HG02571 (cell line): ENCODE measurements at regions not wholly inside any gene's neighbourhood (a gene's known extent, or its start where the extent isn't known, plus 50 kb on each side); places are given as distances from the start of the nearest gene placed in this dataset.
A peak's percentile ranks its signal among the peaks of the same experiment; 100 is the strongest.
"Not testable (repeated sequence)": the region's sequence is repeated elsewhere in the genome, so short reads cannot be mapped to it uniquely, and the experiment has no call there.

Source experiments
- ATAC-seq: cut with Tn5 transposase; IDR thresholded peaks from one replicate; pipeline ENCODE4 v1.9.1; 2021; ENCODE audit warnings: mild to moderate bottlenecking, moderate library complexity; ENCODE audit not compliant: unreplicated experiment

- no peak for ATAC-seq
Observed at GRCh38 chr1:229161740-229162139, 109.2 kb upstream of the RAB4A start.

DNA sequence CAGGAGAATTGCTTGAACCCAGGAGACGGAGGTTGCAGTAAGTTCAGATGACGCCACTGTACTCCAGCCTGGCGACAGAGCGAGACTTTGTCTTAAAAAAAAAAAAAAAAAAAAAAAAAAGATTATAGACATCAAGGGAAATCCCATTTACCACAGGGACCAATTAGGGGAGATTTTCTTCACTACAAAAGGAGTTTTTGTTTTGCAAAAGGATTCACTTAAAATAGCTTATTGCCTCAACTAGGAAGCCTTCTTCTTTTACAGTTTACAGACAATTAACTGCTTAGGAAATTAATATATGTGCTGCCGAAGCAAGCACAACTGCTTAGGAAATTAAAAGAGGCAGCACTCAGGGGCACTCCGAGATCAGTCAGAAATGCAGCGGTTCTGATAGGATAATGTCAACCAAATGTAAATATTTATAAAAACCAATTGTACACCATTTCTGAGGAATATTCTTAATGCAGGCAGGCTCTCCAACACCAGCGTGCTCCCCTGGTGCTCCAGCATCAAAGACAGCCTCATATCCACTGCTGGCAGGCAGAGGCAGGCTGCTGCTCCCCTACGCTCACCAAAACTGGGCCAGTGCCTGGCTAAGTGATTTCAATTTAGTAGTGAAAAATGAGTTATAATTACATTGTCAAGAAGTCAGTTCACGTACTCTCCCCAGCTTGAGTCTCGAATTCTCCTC is 107.9 kb upstream of the RAB4A start:
- no peak for ATAC-seq

GRCh38 chr1:229164348-229164747 is 106.6 kb upstream of the RAB4A start:
- ATAC-seq, result no peak

- no peak for ATAC-seq
Observed at GRCh38 chr1:229164836-229165735, 105.8 kb upstream of the RAB4A start.

GRCh38 chr1:229167318-229167717 is 103.6 kb upstream of the RAB4A start:
- ATAC-seq, result no peak

DNA sequence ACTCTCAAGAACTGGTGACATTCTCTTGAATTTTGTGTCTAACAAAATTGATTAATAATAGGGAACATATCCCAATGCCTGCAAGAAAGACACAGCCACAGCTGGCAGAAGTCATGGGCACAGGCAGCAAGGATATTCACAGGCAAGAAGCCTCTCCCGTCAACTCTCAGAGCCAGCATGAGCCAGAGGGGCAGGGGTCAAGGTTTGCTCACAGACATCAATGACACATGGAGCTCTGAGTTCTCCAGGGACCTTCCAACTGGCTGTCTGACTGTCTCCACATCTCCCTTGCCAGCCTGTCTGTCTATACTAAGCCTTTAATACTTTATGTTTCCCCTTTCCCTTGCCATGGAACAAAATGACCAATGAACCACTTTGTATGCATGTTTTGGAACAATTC is 101.5 kb upstream of the RAB4A start:
- ATAC-seq, result no peak

DNA sequence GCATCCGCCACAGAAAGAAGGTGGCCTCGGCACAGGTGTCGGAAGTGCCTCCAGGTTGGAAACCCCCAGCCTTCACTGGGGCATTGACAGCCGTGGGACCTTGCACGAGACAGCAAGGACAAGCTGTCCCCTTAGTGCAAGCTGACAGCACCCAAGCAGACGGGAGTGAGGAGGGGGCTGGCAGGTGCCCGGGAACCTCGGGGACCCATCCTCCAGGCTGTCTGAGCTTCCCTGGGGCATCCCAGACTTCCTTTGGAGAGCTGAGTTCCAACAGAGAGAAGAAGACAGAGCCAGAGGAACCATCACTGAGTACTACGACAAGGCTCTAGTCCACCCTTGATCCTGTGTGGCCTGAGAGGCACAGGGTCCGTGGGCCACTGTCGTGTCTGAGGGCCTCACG is 100.6 kb upstream of the RAB4A start:
- ATAC-seq, result no peak

DNA sequence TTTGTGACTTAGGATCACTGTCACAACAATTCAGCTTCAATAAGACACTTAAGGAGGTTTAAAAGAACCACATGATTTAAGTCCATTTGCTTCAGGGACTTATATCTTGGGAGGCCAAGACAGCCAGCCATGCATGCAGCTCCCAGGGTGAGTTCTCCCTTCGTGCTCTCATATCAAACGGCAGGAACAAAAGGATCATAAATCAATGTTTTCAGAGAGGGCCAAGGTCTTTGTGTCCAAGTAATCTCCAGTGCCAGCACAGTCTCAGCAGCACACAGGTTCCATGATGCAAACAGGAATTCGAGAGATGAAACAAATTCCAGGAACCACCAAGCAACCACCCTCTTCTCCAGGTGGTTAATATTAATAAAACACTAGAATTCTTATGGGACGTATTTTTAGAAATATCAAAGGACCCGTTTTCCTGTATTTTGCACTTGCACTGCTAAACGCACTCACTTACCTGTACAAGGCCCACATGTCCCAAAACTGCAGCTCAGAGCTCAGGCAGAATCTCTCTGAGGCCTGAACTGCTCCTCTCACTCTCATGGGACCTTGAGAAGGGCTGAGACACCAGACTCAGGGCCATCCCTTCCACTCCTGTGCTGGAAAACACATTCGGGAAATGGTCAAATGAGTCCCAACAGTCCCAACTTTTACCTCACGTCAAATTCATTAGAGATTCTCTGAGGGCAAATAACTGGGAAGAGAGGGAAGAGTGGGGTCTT is 100.0 kb upstream of the RAB4A start:
- no peak for ATAC-seq

- no peak for ATAC-seq
Observed at GRCh38 chr1:229171934-229172333, 99.0 kb upstream of the RAB4A start.

DNA sequence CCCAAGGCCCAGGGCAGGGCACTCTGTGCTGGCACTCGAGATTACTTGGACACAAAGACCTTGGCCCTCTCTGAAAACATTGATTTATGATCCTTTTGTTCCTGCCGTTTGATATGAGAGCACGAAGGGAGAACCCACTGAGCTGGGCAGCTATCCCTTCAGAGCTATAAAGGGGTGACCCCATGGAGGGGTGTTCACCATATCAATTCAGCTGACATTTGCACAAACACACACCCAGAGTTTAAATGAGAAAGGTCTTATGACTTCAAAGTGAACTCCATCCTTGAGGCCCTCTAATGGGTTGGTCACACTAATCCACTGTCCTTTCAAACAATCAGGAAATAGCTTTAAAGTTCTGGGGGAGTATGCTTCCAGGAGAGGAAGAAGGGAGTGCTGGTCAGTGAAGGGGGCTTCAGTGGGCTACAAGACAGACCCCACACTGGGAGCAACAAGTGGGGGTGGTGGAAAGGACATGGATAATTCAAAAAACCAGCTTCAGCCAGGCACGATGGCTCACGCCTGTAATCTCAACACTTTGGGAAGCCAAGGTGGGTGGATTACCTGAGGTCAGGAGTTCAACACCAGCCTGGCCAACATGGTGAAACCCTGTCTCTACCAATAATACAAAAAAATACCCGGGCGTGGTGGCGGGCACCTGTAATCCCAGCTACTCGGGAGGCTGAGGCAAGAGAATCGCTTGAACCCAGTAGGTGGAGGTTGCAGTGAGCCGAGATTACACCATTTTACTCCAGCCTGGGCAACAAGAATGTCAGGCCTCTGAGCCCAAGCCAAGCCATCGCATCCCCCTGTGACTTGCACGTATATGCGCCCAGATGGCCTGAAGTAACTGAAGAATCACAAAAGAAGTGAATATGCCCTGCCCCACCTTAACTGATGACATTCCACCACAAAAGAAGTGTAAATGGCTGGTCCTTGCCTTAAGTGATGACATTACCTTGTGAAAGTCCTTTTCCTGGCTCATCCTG is 97.1 kb upstream of the RAB4A start:
- ATAC-seq, result not testable (repeated sequence)

DNA sequence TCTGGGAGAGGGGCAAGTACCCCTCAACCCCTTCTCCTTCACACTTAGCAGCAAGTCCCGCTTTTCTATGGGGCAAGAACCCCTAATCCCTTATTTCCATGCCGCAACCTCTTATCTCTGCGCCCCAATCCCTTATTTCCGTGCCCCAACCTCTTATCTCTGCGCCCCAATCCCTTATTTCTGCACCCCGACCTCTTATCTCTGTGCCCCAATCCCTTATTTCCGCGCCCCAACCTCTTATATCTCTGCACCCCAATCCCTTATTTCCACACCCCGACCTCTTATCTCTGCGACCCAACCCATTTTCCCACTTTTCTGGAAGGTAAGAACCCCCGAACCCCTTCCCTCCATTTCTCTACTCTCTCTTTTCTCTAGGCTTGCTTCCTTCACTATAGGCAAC is 95.6 kb upstream of the RAB4A start:
- not testable (repeated sequence) for ATAC-seq

GRCh38 chr1:229176457-229176856 is 94.5 kb upstream of the RAB4A start:
- not testable (repeated sequence) for ATAC-seq

GRCh38 chr1:229180161-229180560 is 90.8 kb upstream of the RAB4A start:
- no peak for ATAC-seq

GRCh38 chr1:229181419-229181818 is 89.5 kb upstream of the RAB4A start:
- no peak for ATAC-seq

GRCh38 chr1:229183588-229183987 is 87.3 kb upstream of the RAB4A start:
- no peak for ATAC-seq

DNA sequence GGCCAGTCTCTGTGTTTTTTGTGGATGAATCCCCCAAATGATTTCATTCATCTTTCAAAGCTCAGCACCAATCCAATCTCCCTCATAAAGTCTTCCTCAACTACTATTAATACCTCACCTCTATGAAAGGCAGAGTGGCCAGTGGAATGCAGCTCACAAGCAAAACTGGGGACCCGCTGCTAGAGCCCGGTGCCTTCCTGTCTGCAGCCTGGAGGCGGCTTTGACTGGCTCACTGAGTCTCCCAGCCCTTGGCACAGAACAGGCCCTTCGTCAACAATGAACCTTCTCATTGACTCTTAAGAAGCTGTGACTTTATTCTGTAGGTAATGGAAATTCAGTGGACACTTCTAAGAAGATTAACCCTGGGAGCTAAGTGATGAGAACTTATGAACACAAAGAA is 86.8 kb upstream of the RAB4A start:
- ATAC-seq, result no peak

DNA sequence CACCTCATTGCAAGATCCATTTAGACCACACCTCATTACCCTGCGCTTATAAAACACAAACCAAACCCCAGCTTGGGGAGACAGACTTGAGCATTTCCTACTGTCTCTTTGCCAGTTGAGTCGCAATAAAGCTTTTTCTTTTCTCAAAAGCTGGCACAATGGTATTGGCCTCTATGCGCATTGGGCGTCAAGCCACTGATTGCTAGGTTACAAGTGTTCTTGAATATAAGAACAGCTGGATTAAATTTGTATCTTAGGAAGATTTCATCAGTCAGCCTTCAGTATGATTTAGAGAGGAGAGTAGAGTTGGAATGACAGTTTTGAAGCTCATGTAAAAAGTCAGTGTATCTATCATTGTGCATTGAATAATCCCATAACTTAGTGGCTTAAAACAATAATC is 84.9 kb upstream of the RAB4A start:
- no peak for ATAC-seq

DNA sequence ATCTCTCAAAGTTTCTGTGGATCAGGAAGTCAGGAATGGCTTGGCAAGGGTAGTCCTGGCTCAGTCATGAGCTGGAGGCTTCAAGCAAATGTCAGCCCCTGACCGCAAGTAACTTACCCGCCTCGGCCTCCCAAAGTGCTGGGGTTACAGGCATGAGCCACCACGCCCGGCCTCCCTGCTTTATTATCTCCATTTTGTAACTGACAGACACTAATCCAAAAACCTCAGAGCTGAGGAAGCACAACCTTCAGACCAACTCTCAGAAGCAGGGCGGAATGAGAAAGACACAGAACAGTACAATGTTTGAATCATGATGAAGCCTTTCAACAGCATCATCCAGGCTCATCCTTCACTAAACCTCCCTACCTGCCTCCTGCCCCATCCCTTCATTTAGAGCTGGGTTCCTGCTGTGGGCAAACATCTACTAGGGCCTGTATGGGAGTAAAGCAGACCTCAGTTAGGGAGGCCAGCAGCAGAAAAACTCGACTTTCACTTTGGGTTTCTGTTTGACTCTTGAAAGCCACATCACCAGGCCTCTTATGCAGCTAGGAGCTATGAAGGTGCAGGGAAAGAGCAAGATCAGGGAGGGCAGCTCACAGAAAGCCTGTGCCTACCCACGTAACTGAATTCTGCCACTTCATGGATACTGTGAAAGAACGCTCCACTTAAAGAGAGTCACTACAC is 84.4 kb upstream of the RAB4A start:
- ATAC-seq, result peak; percentile 77

DNA sequence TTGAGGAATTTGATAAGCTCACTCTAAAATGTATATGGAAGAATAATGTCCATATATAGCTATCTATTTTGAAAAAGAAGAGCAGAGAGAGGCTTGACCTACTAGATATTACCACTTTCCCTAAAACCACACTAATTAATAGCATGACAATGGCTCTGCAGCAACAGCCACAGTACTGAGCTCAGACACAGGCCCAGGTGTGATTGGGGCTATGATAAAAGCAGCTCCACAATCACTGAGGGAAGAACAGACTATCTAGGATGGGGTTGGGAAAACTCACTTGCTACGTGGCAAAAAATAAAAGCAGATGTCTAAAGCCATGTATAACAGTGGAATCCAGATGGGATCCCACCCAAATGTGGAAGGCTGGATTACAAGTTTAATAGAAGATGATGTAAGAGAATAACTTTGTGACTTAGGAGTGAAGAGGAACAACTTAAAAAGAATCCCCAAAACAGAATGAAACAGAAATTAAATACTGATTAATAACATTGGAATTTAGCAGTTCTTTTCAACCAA is 80.8 kb upstream of the RAB4A start:
- no peak for ATAC-seq
